GM19025 (cell line): ENCODE measurements at regions not wholly inside any gene's neighbourhood (a gene's known extent, or its start where the extent isn't known, plus 50 kb on each side); places are given as distances from the start of the nearest gene placed in this dataset.
"Not testable (repeated sequence)": the region's sequence is repeated elsewhere in the genome, so short reads cannot be mapped to it uniquely, and the experiment has no call there.

Experiments
- ATAC-seq: cut with Tn5 transposase; IDR thresholded peaks from one replicate; pipeline ENCODE4 v1.9.1; 2021; ENCODE audit warnings: mild to moderate bottlenecking, low read depth, moderate library complexity; ENCODE audit not compliant: unreplicated experiment

DNA sequence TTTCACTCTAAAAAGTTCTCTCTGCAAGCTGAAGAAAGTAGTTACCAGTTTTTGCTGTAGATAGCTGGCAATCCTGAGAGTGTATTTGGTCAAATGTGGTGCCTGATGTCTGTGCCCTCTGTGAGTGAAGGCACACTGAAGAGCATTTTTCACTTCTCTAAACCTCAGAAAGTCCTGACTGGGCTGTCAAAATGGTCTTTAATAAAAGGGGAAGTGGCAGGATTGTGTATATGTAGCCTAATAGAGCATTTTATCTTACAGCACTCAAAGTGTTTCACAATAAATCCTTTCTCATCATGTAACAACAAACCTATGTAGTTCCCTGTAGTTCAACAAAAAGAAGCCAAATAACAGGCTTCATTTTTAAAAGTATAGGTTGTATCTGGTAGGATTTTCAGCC, 1552.3 kb upstream of the SLC39A10 start:
- peak; percentile 85 for ATAC-seq

DNA sequence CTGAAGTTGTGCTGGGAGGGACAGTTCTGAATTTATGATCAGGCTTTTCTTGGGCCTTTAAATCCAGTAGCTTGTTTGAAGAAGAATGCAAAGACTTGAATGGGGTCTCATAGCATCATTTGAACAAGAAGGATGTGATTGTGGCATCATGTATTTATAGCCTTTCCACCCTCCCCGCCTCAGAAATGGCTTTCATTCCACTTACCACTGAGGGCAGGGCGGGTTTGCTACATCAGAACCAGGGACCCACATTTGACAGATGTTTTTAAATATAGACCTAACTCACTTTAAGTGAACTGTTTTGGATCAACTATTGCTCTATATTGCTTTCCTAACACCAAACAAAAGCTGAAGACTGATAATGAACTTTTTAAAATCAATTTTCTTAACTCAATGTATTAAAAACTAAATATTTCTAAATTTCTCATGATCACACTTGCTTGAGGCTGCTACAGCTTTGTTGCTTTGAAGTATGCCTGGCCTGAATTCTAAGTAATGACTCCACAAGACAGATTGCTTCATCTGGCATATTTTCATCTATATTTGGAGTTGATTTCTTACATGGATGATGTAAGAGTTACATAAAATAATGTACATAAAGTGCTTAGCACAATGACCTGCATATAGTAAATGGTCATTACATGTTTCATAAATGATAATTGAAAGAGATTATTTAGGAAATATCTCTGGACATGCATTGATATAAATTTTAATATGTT, 1552.9 kb upstream of the SLC39A10 start:
- peak; percentile 3 for ATAC-seq

DNA sequence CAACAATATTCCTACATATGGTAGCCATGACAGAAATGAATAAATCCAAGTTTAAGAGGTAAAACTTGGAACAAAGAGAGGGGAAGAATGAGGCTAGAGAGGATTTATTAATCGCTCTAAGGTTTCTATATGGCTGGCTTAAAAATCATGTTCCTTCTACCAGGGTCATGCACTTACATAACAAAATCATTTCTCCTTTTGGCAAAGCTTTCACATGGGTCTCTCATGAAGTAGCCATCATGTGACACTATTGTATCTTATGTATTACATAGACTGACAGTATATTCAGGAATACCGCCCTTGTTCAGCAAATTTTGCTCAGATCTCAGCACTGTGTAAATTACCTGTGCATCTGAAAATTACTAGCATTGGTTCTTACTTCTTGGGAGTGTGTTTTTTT, 1554.5 kb upstream of the SLC39A10 start:
- no peak for ATAC-seq

DNA sequence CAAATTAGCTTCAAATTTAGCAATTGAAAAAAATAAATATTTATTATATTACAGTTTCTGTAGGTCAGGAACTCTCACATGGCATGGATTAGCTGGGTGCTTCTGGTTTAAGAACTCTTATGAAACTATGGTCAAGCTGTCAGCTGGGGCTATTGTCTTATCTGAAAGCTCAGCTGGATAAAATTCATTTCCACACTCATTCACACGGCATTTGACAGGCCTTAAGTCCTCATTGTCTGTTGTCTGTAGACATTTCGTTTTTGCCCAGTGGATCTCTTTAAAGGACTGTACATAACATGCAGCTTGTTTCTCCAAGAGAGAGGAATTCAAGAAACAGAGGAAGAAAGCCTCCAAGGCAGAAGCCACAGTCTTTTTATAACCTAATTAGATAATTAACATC, 1556.8 kb upstream of the SLC39A10 start:
- ATAC-seq = no peak

DNA sequence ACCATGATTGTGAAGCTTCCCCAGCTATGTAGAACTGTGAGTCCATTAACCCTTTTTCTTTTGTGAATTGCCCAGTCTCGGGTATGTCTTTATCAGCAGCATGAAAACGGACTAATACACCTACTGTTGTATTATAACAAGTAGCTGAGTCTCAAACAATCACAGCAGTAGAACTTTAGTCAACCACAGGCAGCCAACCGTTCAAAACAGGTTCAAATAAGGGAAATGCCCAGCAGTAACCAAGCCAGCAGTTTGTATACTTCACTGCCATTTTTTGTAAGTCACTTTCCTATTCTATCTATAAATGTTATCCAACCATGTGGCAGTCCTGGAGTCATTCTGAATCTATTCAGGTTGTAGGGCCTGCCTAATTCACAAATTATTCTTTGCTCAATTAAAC, 1560.6 kb upstream of the SLC39A10 start:
- no peak for ATAC-seq

DNA sequence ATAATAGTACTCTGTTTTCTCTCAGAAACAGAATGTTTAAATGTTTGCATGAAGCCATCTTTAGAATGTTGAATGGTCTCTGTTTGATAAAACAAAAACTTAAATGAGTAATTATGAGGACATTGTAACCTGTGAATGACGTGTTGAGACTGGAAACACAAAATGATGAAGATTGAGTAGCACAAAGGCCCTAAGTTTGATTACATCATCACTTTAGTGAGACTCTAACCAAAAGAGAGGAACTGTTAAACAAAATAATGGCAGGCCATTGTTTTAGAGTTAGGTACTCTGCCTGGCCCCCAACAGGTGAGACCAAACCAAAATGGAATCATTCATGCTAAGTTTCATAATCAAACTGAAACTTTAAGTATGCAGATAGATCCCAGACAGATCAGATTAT, 1561.7 kb upstream of the SLC39A10 start:
- ATAC-seq = no peak

DNA sequence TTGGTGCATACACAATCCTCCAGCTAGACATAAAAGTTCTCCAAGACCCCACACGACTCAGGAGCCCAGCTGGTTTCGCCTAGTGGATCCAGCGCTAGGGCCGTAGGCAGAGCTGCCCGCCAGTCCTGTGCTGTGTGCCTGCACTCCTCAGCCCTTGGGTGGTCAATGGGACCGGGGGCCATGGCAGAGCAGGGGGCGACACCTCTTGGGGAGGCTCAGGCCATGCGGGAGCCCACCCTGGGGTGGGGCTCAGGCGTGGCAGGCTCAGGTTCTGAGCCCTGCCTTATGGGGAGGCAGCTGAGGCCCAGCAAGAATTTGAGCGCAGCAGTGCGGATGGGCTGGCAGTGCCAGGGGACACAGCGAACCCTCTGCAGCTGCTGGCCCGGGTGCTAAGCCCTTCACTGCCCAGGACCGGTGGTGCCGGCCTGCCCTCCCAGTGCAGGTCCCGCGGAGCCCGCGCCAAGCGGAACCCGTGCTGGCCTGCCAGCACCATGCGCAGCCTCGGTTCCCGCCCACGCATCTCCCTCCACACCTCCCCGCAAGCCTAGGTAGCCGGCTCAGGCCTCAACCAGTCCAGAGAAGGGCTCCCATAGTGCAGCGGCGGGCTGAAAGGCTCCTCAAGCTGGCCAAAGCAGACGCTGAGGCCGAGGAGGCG, 1566.6 kb upstream of the SLC39A10 start:
- ATAC-seq = no peak

DNA sequence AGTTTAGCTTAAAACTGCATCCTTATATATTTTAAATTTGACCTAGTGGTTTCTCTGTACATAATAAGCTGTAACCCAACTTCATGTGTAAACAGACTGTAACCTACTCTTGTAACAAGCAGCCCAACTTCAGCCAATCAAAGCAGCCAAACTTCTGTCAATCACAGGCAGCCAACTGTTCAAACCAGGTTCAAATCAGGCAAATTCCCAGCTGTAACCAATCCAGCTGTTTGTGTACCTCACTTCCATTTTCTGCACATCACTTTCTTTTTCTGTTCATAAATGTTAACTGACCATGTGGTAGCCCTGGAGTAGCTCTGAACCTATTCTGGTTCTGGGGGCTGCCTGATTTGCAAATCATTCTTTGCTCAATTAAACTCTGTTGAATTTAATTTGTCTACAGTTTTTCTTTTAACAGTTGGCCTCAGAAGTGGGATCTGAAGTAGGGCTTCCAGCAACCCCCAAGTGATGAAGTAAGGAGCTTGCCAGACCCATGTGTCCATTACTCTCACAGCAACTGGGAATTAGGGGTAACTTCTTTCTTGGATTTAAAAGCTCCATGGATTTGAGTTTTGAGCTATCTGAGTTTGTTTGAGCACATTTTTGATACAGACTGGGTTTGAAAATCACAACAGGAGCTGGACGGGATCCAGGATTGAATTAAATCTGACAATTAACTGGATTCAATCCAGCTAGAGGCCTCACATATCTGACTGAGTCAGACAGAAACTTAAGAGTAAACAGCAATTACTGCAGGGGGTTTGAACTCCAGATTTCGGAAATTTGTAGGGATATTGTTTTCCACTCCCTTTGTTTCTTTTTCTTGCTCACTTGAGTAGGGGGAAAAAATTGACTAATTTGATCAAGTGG, 1569.7 kb upstream of the SLC39A10 start:
- ATAC-seq = no peak

DNA sequence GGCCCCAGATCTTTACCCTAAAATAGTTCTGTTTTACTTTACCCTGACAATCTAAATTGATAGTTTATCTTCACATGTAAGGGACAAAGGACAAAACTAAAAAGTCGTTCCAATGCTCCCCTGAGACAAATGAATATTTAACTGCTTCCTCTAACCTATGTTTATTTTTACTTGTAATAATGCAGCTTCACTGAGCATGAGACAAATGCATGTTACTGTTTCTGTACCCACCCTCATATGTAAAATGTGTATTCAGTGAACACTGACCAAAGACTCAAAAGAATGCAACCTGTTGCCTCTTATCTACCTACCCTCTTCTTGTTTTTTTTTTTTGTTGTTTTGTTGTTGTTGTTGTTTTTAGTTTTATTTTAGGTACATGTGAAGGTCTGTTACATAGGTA, 1570.9 kb upstream of the SLC39A10 start:
- ATAC-seq = no peak

DNA sequence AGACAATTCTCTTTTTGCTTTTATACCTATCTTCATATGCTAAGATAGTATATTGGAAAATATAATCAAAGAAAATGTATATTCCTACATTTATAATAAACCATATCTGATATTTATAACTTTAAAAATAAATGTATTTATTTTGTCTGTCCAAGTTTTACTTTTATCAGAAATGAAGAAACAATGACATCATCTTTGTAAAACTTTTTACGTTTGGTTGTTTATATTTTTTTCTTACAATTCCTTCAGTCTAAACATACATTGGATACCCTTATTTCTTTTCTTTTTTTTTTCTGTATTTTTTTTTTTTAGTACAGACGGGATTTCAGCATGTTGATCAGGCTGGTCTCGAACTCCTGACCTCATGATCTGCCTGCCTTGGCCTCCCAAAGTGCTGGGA, 1577.0 kb upstream of the SLC39A10 start:
- no peak for ATAC-seq

DNA sequence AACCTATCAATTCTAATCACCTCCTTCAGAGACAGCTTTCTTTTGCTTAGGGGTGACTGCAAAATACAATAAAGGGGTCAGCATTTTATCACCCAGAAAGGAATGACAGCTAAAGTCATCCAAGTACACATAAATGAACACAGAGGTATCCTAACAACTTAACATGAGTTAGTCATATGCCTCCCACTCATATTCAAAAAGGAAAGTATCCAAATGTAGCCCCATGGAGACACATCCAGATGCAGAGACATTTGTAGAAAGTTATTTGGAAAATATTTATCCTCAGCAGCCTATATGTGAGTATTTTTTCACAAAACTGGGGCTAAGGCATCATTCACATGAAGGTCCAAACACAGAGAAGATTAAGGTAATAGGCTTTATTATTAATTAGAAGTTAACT, 1579.7 kb upstream of the SLC39A10 start:
- no peak for ATAC-seq

DNA sequence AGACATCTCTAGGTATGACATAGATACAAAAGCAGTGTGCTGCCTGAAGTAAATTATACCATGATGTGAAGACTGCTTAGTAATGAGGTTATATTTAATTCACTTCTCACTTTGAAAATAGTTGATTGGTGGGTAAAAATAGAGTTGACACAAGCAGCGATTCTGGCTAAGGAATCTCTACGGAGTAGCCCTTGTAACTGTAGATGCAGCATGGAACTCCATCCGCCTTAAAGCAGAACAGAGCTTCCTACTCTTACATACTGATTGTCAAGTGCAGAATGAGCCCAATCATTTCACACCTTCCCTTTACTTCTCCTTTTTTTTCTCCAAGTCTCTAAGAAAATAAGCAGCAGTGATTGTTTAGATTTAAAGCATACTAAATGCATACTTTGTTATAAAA, 1594.6 kb upstream of the SLC39A10 start:
- ATAC-seq = no peak

DNA sequence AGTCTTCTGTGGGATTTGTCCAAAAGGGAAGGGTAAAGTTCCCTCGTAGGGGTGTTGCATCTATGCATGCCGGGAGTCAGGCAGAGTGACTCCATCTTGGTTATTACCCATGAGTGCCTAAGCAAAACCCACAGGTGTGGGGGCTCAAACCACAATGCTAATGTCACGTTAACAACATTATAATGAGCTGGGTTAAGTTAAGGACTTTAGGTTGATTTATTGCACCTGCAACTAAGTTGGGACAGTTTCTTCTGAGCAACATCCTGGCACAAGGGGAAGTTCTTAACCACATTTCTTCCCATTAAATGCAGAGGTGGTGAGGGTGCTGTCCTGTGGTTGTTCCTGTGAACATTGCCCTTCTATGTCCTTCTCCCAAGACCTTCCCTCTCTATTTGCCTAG, 1596.8 kb upstream of the SLC39A10 start:
- no peak for ATAC-seq

DNA sequence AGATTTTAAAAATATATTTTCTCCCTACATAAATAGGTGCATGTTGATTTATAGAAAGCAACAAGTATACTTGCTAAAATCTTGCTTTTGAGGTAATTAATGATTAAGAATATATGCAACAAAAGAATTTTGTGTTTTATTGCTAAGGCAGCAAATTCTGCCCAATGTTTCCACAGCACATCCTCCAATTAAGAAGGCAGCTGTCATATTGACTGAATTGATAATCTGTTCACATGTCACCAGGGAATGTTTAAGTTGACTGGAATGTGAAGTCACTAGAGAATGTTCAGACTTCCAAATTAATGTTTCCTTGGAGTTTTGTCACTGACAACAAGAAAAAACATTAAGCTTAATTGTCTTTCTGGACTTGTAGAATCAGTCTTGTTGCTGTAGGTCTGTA, 1602.7 kb upstream of the SLC39A10 start:
- no peak for ATAC-seq

DNA sequence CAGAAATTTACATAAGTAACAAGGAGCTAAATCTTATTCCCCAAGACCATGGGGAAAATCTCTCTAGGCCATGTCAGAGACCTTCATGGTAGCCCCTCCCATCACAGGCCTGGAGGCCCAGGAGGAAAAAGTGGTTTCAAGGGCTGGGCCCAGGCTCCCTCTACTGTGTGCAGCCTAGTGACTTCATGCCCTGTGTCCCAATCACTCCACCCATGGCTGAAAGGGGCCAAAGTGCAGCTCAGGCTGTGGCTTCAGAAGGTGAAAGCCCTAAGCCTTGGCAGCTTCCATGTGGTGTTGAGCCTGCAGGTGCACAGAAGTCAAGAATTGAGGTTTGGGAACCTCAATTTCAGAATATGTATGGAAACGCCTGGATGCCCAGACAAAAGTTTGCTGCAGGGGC, 1612.7 kb upstream of the SLC39A10 start:
- ATAC-seq = no peak

DNA sequence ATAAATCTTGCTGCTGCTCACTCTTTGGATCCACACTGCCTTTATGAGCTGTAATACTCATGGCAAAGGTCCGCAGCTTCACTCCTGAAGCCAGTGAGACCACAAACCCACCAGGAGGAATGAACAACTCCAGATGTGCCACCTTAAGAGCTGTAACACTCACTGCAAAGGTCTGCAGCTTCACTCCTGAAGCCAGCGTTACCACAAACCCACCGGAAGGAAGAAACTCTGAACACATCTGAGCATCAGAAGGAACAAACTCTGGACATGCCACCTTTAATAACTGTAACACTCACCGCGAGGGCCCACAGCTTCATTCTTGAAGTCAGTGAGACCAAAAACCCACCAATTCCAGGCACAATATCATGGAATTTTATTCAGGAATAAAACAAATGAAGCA, 1635.9 kb upstream of the SLC39A10 start:
- not testable (repeated sequence) for ATAC-seq

DNA sequence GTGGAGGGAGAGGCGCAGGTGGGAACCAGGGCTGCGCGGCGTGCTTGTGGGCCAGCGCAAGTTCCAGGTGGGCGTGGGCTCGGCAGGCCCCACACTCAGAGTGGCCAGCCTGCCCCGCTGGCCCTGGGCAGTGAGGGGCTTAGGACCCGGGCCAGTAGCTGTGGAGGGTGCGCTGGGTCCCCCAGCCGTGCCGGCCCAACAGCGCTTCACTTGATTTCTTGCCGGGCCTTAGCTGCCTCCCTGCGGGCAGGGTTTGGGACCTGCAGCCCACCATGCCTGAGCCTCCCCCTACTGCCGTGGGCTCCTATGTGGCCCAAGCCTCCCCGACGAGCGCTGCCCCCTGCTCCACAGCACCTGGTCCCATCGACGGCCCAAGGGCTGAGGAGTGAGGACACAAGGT, 1636.9 kb upstream of the SLC39A10 start:
- no peak for ATAC-seq

DNA sequence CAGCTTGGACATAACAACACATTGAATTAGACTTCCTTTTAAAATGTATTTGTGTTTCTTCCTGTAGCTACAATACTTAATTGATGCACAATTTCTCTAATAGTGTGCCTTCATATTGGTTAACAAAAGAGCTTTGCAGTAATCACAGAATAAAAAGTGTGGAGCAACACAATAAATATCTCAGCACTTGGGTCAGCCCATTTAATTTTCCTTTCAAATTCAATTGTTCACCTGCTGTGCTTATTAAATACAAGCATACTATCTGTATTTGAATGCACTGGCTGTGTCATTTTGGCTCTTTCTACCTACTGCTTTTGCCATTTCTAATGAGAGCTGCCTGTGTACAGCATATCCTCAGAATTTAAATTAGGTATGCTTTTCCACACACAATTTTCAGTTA, 1641.3 kb upstream of the SLC39A10 start:
- no peak for ATAC-seq

DNA sequence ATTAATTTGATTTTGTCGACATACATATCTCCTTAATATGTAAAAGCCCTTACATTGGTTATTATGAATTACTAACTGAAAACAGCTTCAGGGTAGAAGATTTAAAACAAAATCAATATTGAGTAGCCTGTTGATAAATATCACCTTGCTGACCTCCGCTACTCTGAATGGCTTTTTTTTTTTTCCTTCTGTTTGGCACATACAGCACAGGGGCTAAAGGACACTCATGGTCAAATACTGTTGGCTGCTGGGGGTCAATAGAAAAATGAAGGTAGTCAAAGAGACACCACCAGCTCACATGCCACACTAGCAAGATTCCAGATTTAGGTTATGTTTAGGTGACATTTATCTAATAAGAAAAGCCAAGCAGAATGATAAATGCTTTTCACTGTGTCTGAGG, 1642.4 kb upstream of the SLC39A10 start:
- no peak for ATAC-seq

DNA sequence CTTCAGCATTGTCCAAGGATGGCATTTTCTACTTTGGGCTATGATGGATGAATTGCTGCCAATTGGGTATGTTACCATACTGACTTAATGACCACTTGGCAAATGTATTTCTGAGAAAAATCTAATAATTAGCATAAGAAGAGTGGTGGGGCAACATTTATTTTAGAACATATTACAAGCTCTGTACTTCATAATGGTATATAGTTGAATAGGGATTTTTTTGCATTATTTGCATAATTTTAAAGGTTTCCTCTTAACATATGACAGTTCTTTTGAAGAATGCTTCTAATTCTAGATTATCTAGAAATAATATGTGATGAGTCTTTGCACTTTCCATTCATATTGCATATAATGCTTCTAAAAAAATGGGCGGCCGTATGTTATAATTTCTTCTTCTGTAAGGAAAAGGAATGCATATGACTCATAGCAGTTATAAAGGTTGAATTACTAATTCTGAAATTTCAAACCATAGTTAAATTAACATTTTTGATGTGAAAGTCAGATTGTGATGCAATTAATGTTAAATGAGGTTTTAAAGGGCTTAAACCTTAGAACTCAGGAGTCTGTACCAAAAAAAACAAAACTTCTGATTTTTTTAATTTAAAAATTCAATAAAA, 1652.3 kb upstream of the SLC39A10 start:
- no peak for ATAC-seq

DNA sequence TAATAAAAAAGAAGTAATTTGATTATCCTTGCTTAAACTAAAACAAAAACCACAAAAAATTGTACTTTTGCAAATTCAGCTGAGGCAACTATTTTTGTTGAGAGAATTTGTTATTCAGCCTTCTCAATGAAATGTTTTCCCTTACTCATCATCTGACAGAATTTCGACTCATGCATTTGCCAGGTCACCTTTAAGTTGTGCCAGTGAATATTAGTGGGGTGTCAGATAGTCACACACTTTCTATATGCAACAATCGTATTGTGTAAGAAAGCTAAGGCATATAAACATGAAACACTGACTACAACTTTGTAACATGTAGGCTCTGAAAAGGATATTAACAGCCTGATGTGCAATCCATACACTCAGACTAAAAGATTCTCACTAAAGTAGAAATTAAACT, 1653.1 kb upstream of the SLC39A10 start:
- ATAC-seq = no peak
